ENCODE measurements at regions not wholly inside any gene's neighbourhood (a gene's known extent, or its start where the extent isn't known, plus 50 kb on each side); places are given as distances from the start of the nearest gene placed in this dataset.
A peak's percentile ranks its signal among the peaks of the same experiment; 100 is the strongest.

- Mint-ChIP-seq H3K27me3 (ENCODE audit: low read depth) (no peaks in the 10 kb centered on the region), H3K4me3 (no peak overlapping the region)
- WGBS (ENCODE audit: extremely low coverage, insufficient read length, low lambda C conversion rate), result no CpG with 5 or more reads among the region's 1 CpG
Observed at GRCh38 chr1:238177351-238177750, 286.6 kb upstream of the ZP4 start.

More at GRCh38 chr1:238177351-238177750, 286.6 kb upstream of the ZP4 start:
- H4K91ac ChIP-seq (ENCODE audit: insufficient read length, low read depth, low read length), result no peak overlapping the region
- no peak overlapping the region for H2BK12ac ChIP-seq (ENCODE audit: insufficient read length, low read depth, low read length)
- no peaks in the 10 kb centered on the region for H3K27me3 ChIP-seq (ENCODE audit: insufficient read depth, low read length)
- Mint-ChIP-seq H3K4me1 (peaks cover 30 to 33% of the 10 kb centered on the region in 2 experiments), H3K36me3 (ENCODE audit: insufficient read depth in 1 of 3, low read depth in 3 of 3) (peaks cover 5 to 14% (median 7%) of the 10 kb centered on the region in 3 experiments), H3K9me3 (peaks cover 4 to 5% of the 10 kb centered on the region in 2 experiments), H3K27ac (peak overlapping the region in 2 of 3 experiments; percentile 51 to 87; a peak in 2 of 7 replicates)
- no peak for DNase-seq
- no peak overlapping the region for H2AK5ac ChIP-seq (ENCODE audit: insufficient read length, low read length)
- no peak overlapping the region for H3K4me2 ChIP-seq (ENCODE audit: insufficient read depth, insufficient read length, low read length)
- H3K4ac ChIP-seq (ENCODE audit: low read depth, low read length), result no peak overlapping the region
- peaks cover 15% of the 10 kb centered on the region; the same call in 1 of the 2 replicates for H3K4me1 ChIP-seq (ENCODE audit: insufficient read depth, low read length)
- H2BK20ac ChIP-seq (ENCODE audit: low read depth, low read length, poor library complexity, severe bottlenecking), result no peak overlapping the region
- H3K18ac ChIP-seq (ENCODE audit: insufficient read length, low read depth, low read length), result no peak overlapping the region
- H3K27ac ChIP-seq (ENCODE audit: insufficient read length, low read depth, low read length), result no peak overlapping the region
- H2BK15ac ChIP-seq (ENCODE audit: low read depth, low read length), result no peak overlapping the region
- no peak overlapping the region for H3K56ac ChIP-seq (ENCODE audit: insufficient read length, low read depth, low read length)
- no peak overlapping the region for H2AFZ ChIP-seq (ENCODE audit: low read length)
- no peak overlapping the region for H3K14ac ChIP-seq (ENCODE audit: insufficient read depth, low read length)
- no peaks in the 10 kb centered on the region for H3K9me3 ChIP-seq (ENCODE audit: control insufficient read depth, low read depth, low read length)
- H3K79me1 ChIP-seq (ENCODE audit: insufficient read depth, low read depth, low read length, poor library complexity, severe bottlenecking), result no peaks in the 10 kb centered on the region
- H3K23ac ChIP-seq (ENCODE audit: insufficient read length, low read depth, low read length), result no peak overlapping the region
- no peak overlapping the region for H3T11ph ChIP-seq (ENCODE audit: low read length)
- H3K79me2 ChIP-seq (ENCODE audit: insufficient read depth, low read length), result no peaks in the 10 kb centered on the region
- H4K5ac ChIP-seq (ENCODE audit: insufficient read length, low read depth, low read length), result no peak overlapping the region
- H4K20me1 ChIP-seq (ENCODE audit: control insufficient read depth, insufficient read depth, insufficient read length), result no peaks in the 10 kb centered on the region
- TF ChIP-seq CTCF (conservative IDR thresholded peaks at IDR 0.05), result 0 out of 3 replicates have a peak, but pooled peaks have one; percentile 10
- no peak overlapping the region for H4K8ac ChIP-seq (replicated peaks; ENCODE audit: insufficient read length, low read depth, low read length)
- no peak overlapping the region for H2BK5ac ChIP-seq (ENCODE audit: insufficient read length, low read length)
- H3K23me2 ChIP-seq (ENCODE audit: insufficient read length, low read depth, low read length, poor library complexity, severe bottlenecking), result no peaks in the 10 kb centered on the region
- H3K9ac ChIP-seq (ENCODE audit: extremely low read depth, insufficient read length, low read length), result no peak overlapping the region
- no peak overlapping the region for H2BK120ac ChIP-seq (ENCODE audit: low read depth, low read length, poor library complexity, severe bottlenecking)
